ENCODE measurements at regions not wholly inside any gene's neighbourhood (a gene's known extent, or its start where the extent isn't known, plus 50 kb on each side); places are given as distances from the start of the nearest gene placed in this dataset.

- WGBS, 3 donors: 6 to 31% (median 12%) methylated on average over 1 of the region's 1 CpG
- Histone ChIP-seq H3K4me1 (ENCODE audit: insufficient read depth) (no peaks in the 10 kb centered on the region), H3K27me3 (no peaks in the 10 kb centered on the region), H3K9me3 (no peaks in the 10 kb centered on the region), H3K36me3 (no peaks in the 10 kb centered on the region), H3K4me3 (no peak overlapping the region), H3K27ac (no peak overlapping the region)
- no peak for DNase-seq
- TF ChIP-seq EP300 (IDR thresholded peaks at IDR 0.05) (no peak), POLR2A (IDR thresholded peaks at IDR 0.05) (no peak), CTCF (IDR thresholded peaks at IDR 0.05) (no peak)
- intact Hi-C loops (cut with DNase I): no loop called here
Observed at GRCh38 chr5:114184006-114184405, 177.9 kb upstream of the KCNN2 start.

DNA sequence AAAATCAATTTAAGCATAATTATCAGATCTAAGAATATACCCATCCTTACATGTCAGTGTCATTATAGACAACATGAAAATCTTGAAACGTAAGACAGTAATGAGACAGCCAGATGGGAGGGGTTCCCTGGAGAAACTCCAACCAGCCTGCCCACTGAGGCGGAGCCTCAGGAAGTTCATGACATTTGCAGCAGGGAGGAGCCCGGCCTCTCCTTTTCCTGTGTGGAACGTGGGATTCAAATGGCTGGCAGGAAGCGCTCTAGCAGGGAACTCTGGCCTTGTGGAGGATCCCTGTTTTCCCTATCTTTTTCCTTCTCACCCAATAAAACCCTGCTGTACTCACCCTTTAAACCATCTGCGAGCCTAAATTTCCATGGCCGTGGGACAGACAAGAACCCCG, 176.6 kb upstream of the KCNN2 start:
- Histone ChIP-seq H3K4me3 (no peak overlapping the region), H3K9me3 (no peaks in the 10 kb centered on the region), H3K36me3 (no peaks in the 10 kb centered on the region), H3K27ac (no peak overlapping the region), H3K27me3 (no peaks in the 10 kb centered on the region), H3K4me1 (ENCODE audit: insufficient read depth) (no peaks in the 10 kb centered on the region)
- intact Hi-C loops (cut with DNase I): no loop called here
- peak in 2 of 5 donors; percentile 10 to 51 for DNase-seq
- TF ChIP-seq EP300 (IDR thresholded peaks at IDR 0.05) (no peak), CTCF (IDR thresholded peaks at IDR 0.05) (no peak), POLR2A (IDR thresholded peaks at IDR 0.05) (no peak)
- 36 to 50% (median 41%) methylated on average over 8 of the region's 8 CpGs for WGBS, 3 donors

DNA sequence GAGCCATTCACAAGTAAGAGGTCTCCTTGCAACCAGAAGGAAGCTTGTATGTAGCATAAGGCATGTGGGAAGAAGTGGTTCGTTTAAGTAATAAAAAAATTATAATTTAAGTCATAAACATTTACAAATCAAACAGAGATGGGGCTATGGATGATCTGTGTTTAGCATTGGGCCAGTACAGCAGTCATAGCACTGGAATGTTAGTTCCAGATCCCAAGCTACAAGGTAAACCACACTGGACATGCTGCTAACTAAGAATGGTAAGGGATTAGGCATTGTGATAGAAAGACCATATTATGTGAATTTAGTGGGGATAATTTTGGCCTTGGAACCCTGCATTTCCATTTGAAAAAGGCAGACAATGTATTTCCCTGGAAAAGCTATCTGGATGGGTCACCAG, 170.4 kb upstream of the KCNN2 start:
- Histone ChIP-seq H3K4me1 (ENCODE audit: insufficient read depth) (no peaks in the 10 kb centered on the region), H3K27me3 (no peaks in the 10 kb centered on the region), H3K36me3 (no peaks in the 10 kb centered on the region), H3K9me3 (no peaks in the 10 kb centered on the region), H3K4me3 (no peak overlapping the region), H3K27ac (no peak overlapping the region)
- WGBS, 3 donors: 71 to 79% (median 76%) methylated on average over 1 of the region's 1 CpG
- DNase-seq: no peak
- intact Hi-C loops (cut with DNase I): no loop called here
- TF ChIP-seq EP300 (IDR thresholded peaks at IDR 0.05): no peak
- no peak for TF ChIP-seq CTCF (IDR thresholded peaks at IDR 0.05)
- no peak for TF ChIP-seq POLR2A (IDR thresholded peaks at IDR 0.05)

- WGBS, 3 donors: 89 to 94% (median 89%) methylated on average over 3 of the region's 3 CpGs
- DNase-seq: no peak
- Histone ChIP-seq H3K27ac (no peak overlapping the region), H3K9me3 (no peaks in the 10 kb centered on the region), H3K4me3 (no peak overlapping the region), H3K4me1 (ENCODE audit: insufficient read depth) (no peaks in the 10 kb centered on the region), H3K36me3 (no peaks in the 10 kb centered on the region), H3K27me3 (no peaks in the 10 kb centered on the region)
- TF ChIP-seq POLR2A (IDR thresholded peaks at IDR 0.05) (no peak), CTCF (IDR thresholded peaks at IDR 0.05) (no peak), EP300 (IDR thresholded peaks at IDR 0.05) (no peak)
- intact Hi-C loops (cut with DNase I): no loop called here
Observed at GRCh38 chr5:114192108-114192507, 169.8 kb upstream of the KCNN2 start.

DNA sequence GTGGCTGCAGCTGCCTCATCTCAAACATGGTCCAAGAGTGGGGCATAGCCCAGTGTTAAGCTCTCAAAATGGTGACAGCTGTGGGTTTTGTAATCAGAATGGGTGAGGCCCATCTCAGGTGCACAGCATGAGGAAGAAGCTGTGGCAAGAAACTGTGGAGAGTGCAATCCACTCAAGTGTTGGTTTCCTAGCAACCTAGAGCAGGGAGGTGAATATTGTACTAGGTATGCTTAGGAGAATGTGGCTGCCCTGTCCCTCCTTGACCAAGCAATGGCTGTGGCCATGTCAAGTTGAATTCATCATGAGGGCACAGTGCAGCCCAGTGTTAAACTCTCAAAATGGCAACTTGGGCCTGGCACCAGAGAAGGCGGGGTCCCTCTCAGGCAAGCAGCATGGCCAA, 160.5 kb upstream of the KCNN2 start:
- intact Hi-C loops (cut with DNase I): loop anchor here in 1 of 4 donors (2.0 kb wide), 1 partner anchor 15 kb away; no protein-coding TSS in a partner anchor
- no peaks in the 10 kb centered on the region for H3K4me1 ChIP-seq (ENCODE audit: insufficient read depth)
- H3K4me3 ChIP-seq: no peak overlapping the region
- no peak for DNase-seq
- TF ChIP-seq CTCF (IDR thresholded peaks at IDR 0.05) (no peak), EP300 (IDR thresholded peaks at IDR 0.05) (no peak), POLR2A (IDR thresholded peaks at IDR 0.05) (no peak)
- H3K27ac ChIP-seq: no peak overlapping the region
- no peaks in the 10 kb centered on the region for H3K36me3 ChIP-seq
- H3K27me3 ChIP-seq: peaks cover 2% of the 10 kb centered on the region
- WGBS, 3 donors: 33 to 94% (median 44%) methylated on average over 1 of the region's 1 CpG
- no peaks in the 10 kb centered on the region for H3K9me3 ChIP-seq

Data from ovary (tissue), 7 donors.